GM12891 (cell line): ENCODE measurements at regions not wholly inside any gene's neighbourhood (a gene's known extent, or its start where the extent isn't known, plus 50 kb on each side); places are given as distances from the start of the nearest gene placed in this dataset.
"Not testable (repeated sequence)": the region's sequence is repeated elsewhere in the genome, so short reads cannot be mapped to it uniquely, and the experiment has no call there.

Source experiments
- DNase-seq: peaks from one replicate; pipeline ENCODE4 v3.0.0; 2011; ENCODE audit warnings: low spot score; ENCODE audit not compliant: insufficient read length
- FAIRE-seq: peaks from 2 replicates; lab custom pipeline; 2011; peaks lifted over from hg19 to GRCh38; lab: Jason Lieb, UNC
- PAX5 ChIP-seq: IDR thresholded peaks from 2 replicates; pipeline ENCODE4 v1.6.1; 2011; ENCODE audit warnings: low read length, moderate library complexity, mild to moderate bottlenecking; ENCODE audit not compliant: insufficient read depth, severe bottlenecking
- POLR2A ChIP-seq: IDR thresholded peaks from 2 replicates; pipeline ENCODE4 v1.6.1; 2011; ENCODE audit warnings: low read depth, low read length, control low read depth
- POLR2AphosphoS5 ChIP-seq: IDR thresholded peaks from 2 replicates; pipeline ENCODE4 v1.6.1; 2011; ENCODE audit warnings: low read depth, low read length, control low read depth
- POU2F2 ChIP-seq: IDR thresholded peaks from 2 replicates; pipeline ENCODE4 v1.6.1; 2011; ENCODE audit warnings: low read depth, mild to moderate bottlenecking, control low read depth, low read length, moderate library complexity
- SPI1 ChIP-seq: IDR thresholded peaks from 2 replicates; pipeline ENCODE4 v1.6.1; 2011; ENCODE audit warnings: low read depth, low read length, control low read depth
- TAF1 ChIP-seq: IDR thresholded peaks from 2 replicates; pipeline ENCODE4 v1.6.1; 2011; ENCODE audit warnings: low read depth, low read length, control low read depth

DNA sequence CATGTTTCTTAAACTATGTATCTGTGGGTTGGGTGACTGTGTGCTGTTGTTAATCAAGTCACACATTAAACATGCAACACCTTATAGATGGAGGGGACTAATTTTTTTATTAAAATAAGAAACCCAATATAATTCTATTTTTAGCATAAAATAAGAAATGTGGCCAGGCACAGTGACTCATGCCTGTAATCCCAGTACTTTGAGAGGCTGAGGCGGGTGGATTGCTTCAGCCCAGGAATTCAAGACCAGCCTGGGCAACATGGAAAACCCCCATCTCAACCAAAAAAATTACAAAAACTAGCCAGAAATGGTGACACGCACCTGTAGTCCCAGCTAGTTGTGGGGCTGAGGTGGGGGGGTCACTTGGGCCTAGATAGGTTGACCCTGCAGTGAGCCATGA, 1021.0 kb downstream of the EPHA3 start:
- FAIRE-seq (no peak), DNase-seq (no peak)
- no peak for TF ChIP-seq POLR2A
- no peak for TF ChIP-seq SPI1
- no peak for TF ChIP-seq TAF1
- TF ChIP-seq POLR2AphosphoS5, result no peak
- TF ChIP-seq POU2F2, result no peak
- TF ChIP-seq PAX5, result no peak

DNA sequence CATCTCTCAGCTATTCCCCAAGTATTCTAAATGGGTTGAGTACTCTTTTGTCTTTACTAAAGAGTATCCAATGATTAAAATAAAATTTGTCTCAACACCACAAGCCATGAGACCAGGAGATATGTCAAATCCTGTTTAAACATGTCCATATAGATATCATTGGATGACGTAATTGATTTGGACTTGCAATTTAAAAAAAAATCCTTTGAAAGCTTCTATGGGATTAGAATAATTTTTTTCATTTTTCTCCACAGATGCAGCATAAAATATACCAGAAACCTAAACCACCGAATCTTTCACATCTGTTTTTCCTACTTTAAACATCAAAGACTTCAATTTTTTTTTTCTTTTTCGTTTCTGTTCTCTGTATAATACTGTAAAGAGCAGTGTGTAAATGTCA, 1022.3 kb downstream of the EPHA3 start:
- FAIRE-seq (no peak), DNase-seq (no peak)
- TF ChIP-seq TAF1 (no peak), PAX5 (no peak), POLR2AphosphoS5 (no peak), POLR2A (no peak), POU2F2 (no peak)

DNA sequence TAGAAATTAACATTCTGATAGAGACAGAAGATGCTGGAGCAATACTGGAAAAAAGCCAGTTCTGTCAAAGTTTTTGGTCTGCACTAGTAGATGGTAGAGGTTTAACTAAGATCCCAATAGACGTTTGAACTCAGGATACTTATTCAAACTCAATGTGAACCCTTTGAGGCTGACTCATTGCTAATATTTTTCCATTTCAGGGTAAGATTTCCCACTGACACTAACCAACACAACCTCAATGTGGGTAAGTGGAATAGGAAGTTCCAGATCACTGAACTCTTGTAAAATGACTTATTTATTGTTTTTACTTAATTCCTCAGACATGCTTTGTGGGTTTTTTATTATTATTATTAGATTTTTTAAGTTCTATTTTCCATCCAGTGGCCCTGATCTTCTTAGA, 1024.8 kb downstream of the EPHA3 start:
- TF ChIP-seq POLR2A (no peak), PAX5 (no peak), POU2F2 (no peak), SPI1 (no peak), TAF1 (no peak), POLR2AphosphoS5 (no peak)
- no peak for DNase-seq
- no peak for FAIRE-seq

DNA sequence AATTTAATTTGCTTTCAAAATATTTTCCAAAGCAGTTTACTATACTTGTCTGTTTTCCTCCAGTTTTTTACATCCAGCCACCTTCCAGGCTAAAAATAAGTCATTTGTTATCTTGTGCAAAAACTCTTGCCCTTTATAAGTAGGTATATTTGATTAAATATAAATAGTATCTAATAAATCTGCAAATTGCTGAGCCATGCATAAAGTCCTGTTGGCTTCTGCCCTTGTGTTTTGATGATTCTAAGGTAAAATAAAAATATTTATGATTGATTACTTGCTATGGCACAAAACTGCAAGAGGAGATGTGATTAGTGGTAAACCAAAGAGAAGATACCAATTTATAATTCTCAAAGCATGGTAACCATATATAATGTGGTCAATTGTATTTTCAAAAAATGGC, 1026.7 kb downstream of the EPHA3 start:
- DNase-seq, result no peak
- no peak for FAIRE-seq
- TF ChIP-seq POU2F2, result no peak
- no peak for TF ChIP-seq POLR2AphosphoS5
- TF ChIP-seq TAF1, result no peak
- no peak for TF ChIP-seq PAX5
- TF ChIP-seq SPI1, result no peak
- TF ChIP-seq POLR2A, result no peak

DNA sequence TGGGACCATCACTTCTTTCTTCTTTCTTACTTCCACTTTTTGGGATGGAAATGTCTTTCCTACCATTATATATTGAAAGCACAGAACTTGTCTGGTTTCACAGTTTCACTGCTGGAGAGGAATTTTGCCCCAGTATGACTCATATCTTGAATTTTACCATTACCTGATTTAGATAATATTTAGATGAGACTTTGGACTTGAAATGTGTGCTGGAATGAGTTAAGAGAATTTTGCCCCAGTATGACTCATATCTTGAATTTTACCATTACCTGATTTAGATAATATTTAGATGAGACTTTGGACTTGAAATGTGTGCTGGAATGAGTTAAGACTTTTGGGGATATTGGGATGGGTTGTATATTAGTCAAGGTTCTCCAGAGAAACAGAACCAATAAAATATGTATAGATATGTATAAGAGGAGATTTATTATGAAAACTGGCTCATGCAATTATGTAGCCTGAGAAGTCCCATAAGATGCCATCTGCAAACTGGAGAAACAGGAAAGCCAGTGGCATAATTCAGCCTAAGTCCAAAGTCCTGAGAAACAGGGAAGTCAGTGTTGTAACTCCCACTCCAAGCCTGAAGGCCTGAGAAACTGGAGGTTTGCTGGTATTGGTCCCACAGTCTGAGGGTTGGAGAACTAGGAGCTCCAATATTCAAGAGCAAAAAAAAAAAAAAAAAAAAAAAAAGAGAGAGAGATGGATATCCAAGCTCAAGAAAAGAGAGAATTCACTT, 1029.2 kb downstream of the EPHA3 start:
- no peak for TF ChIP-seq POLR2AphosphoS5
- TF ChIP-seq PAX5, result no peak
- no peak for TF ChIP-seq TAF1
- TF ChIP-seq POU2F2, result no peak
- TF ChIP-seq SPI1, result no peak
- FAIRE-seq (no peak), DNase-seq (no peak)

DNA sequence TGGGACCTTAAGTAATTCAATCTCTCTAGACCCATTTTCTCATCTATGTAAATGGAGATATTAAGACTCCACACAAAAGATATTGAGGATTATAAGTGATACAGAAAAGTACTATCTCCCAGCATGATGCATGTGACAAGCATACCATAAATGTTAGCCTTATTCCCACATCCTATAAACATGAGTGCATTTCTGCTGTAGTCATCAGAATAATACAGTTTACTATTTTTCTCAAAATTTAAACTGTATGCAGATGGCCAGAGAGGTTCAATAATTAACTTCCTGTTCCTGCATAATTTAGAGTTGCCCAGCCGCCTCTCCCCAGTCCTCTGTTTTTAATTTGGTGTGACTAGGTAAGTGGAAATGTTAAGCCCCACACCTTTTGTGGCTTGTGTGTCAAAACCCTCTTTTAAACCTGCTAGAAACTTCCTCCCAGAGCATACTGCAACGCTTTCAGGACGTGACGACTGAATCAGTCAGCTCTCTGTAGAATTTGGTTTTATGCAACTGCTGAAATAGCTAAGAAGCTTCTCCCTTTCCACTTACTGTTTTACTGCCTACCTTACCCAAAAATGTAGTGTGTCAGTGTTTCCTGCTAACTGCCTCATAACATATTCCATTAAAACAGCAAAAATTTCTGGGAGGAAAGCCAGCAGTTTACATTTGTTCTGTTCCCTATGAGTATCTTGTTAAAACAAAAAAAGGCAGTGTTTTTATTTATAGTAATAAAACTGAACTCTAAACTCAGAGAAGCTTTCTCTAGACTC, 1037.9 kb downstream of the EPHA3 start:
- TF ChIP-seq POLR2A (no peak), TAF1 (no peak)
- no peak for FAIRE-seq
- no peak for DNase-seq

DNA sequence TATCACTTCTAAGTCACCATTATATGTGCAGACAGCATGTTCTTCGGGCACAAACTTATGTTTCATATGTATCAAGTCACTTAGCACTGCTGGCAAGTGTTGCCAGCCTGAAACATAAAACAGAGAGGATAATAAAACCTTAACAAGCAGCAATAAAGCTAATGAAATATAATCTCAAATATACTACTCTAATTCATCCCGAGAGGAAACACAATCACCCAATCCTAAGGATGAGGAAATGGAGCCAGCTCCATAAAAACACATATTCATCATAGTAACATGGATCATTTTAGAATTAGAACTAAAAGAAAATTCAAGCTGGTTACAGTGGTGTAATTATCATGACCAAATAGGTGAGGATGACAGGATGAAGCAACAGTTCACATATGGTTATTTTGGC, 1072.7 kb downstream of the EPHA3 start:
- FAIRE-seq (no peak), DNase-seq (no peak)
- TF ChIP-seq PAX5 (no peak), POLR2A (no peak), SPI1 (no peak), POU2F2 (no peak), TAF1 (no peak), POLR2AphosphoS5 (no peak)

DNA sequence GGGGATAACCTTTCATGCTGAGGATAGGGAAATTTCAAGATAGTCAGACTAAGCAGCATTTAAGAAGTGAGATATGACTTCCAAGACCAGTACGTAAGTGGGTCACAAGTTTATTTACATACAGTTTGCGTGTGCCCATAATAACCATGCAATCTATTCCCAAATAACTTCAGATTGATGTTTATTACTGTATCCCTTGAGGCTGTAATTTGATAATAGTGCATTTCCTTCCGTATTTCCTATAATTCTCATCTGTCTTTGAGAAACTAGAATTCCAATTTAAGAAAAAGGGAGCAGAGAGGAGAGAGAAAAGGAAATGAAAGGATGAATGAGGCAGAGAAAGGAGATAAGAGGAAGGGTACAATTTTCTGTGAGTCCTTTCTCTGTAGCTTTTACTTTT, 1073.1 kb downstream of the EPHA3 start:
- TF ChIP-seq POLR2AphosphoS5, result no peak
- TF ChIP-seq POU2F2, result no peak
- no peak for TF ChIP-seq SPI1
- TF ChIP-seq POLR2A, result no peak
- TF ChIP-seq PAX5, result no peak
- TF ChIP-seq TAF1, result no peak
- DNase-seq (no peak), FAIRE-seq (no peak)

DNA sequence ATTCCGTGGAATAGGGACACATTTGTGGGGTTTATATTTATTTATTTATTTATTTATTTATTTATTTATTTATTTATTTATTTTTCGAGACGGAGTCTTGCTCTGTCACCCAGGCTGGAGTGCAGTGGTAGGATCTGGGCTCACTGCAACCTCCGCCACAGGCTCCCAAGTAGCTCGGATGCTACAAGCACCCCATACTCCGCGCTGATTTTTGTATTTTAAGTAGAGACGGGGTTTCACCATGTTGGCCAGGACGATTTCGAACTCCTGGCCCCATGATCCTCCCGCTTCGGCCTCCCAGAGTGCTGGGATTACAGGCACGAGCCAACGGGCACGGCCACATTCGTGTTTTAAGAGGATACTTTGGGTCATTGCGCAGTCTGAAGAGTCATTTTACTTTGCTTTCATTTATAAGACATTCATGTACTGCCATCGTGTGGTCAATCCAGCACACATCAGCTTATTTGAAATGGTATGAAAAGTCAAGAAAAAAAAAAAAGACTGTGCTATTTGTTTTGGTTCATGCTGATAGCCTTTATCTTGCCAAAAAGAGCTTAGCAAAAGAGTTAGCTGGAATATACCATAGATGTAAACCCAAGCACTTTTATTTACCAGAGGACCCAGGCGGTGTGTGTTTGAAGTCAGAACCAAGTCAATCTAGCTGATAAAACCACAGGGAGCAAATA, 1075.0 kb downstream of the EPHA3 start:
- FAIRE-seq, result peak; percentile 83
- not testable (repeated sequence) for DNase-seq

DNA sequence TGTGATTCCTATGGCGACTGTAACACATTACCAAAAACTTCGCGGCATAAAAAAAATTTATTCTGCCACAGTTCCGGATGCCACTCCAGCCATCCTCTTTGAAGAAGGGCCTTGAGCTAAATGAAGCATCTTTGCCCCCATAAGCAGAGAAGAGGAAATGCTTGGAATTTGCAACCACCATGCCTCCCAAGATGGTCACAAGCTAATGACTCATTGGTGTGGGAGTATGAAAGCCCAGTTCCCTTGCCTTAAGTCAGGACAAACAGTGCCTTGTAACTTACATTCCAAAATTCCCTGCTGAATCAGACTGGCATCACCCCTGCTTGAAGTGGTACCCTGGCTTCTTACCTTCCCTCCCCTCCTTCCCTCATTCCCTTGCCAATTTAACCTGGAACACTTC, 1077.4 kb downstream of the EPHA3 start:
- DNase-seq, result no peak
- no peak for FAIRE-seq
- TF ChIP-seq PAX5 (no peak), SPI1 (no peak), POLR2A (no peak), TAF1 (no peak), POU2F2 (no peak), POLR2AphosphoS5 (no peak)

DNA sequence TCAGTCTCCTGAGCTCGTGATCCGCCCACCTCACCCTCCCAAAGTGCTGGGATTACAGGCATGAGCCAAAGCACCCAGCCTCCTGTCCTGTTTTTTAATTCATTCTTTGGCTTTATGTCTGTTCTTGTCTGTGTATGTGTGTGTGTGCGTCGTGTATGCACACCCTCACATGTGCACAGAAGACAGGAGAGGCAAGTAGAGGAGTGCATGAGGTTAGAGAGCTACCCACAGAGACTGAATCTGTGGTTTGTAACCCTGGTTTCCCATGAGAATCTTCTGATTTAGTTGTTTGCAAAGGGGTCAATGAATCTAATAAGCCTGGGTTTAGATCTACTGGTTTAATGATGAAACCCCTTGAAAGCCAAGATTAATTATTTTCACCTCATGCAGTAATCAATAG, 1090.0 kb downstream of the EPHA3 start:
- DNase-seq, FAIRE-seq: not testable (repeated sequence)

DNA sequence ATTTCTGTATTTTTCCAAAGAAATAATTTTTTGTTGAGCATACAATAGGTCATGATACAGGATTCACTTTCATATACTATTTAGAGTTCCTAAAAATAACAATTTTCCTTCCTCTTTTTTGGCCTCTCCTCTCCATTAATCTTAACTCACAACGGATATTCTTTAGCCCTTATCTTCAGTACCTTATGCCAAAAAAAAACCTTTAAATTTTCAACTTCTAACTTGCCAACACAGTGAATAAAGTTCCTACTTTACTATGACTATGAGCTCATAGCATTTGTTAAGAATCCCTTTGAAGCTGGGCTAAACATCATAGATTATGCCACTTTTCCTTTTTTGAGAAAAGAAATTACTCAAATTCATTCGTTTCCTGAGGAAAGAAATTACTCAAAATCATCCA, 1095.5 kb downstream of the EPHA3 start:
- not testable (repeated sequence) for DNase-seq, FAIRE-seq

DNA sequence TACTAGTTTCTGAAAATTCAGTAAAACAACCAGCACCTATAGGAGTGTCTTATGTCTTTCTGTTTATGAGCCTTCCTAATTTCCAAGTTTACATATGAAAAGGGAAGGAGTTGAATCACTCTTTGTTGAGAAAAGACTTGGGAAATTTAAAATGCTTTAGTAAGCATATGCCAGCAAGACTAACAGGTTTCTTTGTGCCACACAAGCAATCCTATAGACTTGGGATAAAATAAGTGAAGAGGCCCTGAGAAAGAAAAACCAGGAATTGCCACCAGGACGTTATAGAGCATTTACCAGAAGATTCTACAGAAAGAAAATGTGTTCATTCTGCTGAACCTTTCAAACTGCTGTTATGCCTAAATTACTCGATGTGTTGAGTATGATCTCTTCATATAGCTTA, 1099.1 kb downstream of the EPHA3 start:
- FAIRE-seq, DNase-seq: not testable (repeated sequence)

DNA sequence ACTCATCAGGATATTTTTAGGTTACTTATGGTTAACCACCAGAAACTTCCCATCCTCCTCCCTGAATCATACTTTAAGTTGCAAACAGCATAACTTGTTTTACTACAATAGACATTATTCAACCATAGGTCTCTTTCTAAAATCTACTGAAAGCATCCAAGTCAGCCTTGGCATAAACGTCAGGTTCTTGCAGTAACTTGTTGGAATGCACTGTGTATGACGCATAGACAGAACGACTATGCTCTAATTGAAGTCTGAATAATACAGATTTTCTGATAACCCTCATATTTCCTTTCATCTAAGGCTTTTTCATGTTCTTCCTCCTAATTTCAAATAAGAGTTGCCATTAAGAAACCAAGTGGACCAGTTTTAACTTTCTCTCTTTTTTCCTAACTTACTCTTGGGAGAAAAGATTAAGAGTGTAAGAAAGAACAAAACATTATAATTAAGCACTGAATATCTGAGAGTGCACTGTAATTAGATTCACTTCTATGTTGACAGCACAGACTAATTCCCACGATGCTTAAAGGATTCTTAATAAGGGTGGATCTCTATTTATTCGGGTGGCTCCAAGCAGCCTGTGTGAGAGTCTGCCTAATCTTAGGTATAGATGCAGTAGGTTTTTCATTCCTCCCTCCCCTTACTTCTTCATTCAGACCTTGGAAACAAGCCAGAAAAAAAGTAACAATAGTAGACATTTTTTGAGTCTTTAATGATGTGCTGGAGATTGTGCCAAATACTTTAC, 1100.1 kb downstream of the EPHA3 start:
- DNase-seq, FAIRE-seq: not testable (repeated sequence)
